ES-I3 (cell line): ENCODE measurements at regions not wholly inside any gene's neighbourhood (a gene's known extent, or its start where the extent isn't known, plus 50 kb on each side); places are given as distances from the start of the nearest gene placed in this dataset.

ENCODE experiments used
- H3K36me3 ChIP-seq: 2 replicates; pipeline ENCODE4 v1.6.1; 2013; ENCODE audit warnings: mild to moderate bottlenecking, low read length, control low read depth, moderate library complexity; ENCODE audit not compliant: insufficient read depth
- H3K4me1 ChIP-seq: 2 replicates; pipeline ENCODE4 v1.6.1; 2013; ENCODE audit warnings: mild to moderate bottlenecking, control low read depth, low read length; ENCODE audit not compliant: insufficient read depth
- H3K9ac ChIP-seq: 2 replicates; pipeline ENCODE4 v1.6.1; 2013; ENCODE audit warnings: low read depth, mild to moderate bottlenecking, low read length, moderate library complexity
- H3K9me3 ChIP-seq: 2 replicates; pipeline ENCODE4 v1.6.1; 2013; ENCODE audit warnings: mild to moderate bottlenecking, low read length, moderate library complexity; ENCODE audit not compliant: control insufficient read depth, insufficient read depth

DNA sequence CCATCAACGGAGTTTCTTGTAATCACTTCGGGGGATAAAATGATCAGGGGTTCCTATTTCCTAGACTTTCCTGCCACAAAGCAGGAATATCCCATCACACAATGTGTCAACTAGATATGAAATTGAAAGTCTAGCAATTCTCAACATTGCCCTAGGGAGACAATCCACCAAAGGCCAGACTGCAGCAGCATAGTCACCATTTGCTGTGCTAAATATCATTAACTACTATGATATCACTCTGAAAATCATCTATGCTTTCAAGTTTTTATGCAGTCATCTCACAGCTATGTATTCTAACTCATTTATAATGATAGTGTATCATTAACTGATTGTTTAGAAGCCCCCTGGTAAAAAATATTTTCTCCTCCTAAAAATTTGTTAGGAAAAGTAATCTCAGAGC, 342.6 kb upstream of the CDH6 start:
- peaks cover 4% of the 10 kb centered on the region; the same call in 1 of the 2 replicates for H3K4me1 ChIP-seq
- no peak overlapping the region for H3K9ac ChIP-seq
- H3K36me3 ChIP-seq, result no peaks in the 10 kb centered on the region
- H3K9me3 ChIP-seq, result no peaks in the 10 kb centered on the region

GRCh38 chr5:30849931-30850710, 343.4 kb upstream of the CDH6 start:
- Histone ChIP-seq H3K9ac (no peak overlapping the region), H3K36me3 (no peaks in the 10 kb centered on the region), H3K4me1 (peaks cover 7% of the 10 kb centered on the region; the same call in 1 of the 2 replicates), H3K9me3 (no peaks in the 10 kb centered on the region)

DNA sequence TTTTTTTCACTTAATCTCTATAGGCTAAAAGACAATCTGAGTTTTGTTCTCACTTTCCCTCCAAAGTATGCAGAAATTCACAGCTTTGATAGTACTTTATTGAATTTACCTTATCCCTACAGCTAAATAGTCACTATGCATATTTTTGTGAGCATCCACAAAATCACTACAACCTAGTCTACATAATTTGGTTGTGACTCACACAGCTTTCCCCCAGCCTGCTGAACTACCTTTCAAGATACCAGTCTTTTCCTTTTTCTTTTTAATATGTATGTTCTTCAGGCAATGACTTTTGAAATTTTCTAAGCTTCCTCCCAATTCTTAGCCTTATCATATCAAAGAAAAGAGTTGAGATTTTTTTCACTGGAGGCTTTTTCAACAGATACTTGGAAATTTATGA, 347.3 kb upstream of the CDH6 start:
- no peaks in the 10 kb centered on the region for H3K36me3 ChIP-seq
- no peaks in the 10 kb centered on the region for H3K9me3 ChIP-seq
- H3K4me1 ChIP-seq, result peaks cover 7% of the 10 kb centered on the region; the same call in 1 of the 2 replicates
- H3K9ac ChIP-seq, result no peak overlapping the region

- peaks cover 7% of the 10 kb centered on the region; the same call in 1 of the 2 replicates for H3K4me1 ChIP-seq
- no peak overlapping the region for H3K9ac ChIP-seq
- H3K36me3 ChIP-seq, result no peaks in the 10 kb centered on the region
- H3K9me3 ChIP-seq, result no peaks in the 10 kb centered on the region
These were observed 348.3 kb upstream of the CDH6 start for GRCh38 chr5:30845194-30845593.

DNA sequence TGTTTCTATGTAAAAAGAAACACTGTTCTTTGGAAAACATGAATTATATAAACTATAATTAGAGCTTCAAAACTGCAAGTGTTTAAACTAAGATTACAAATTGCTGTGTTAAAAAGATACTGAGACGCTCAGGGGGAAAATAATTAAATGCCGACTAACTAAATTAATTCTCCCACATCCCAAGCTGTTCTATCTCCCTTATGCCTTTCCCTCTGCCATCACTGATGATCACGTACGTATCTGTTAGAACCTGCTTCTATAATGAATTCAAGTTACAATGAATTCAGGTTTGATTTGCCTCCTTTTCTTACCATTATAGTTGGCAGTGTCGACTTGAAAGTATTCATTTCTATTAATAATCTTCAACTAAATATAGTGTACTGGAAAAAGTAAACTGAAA, 349.9 kb upstream of the CDH6 start:
- Histone ChIP-seq H3K9ac (no peak overlapping the region), H3K9me3 (no peaks in the 10 kb centered on the region), H3K4me1 (peaks cover 3% of the 10 kb centered on the region; the same call in 1 of the 2 replicates), H3K36me3 (no peaks in the 10 kb centered on the region)

DNA sequence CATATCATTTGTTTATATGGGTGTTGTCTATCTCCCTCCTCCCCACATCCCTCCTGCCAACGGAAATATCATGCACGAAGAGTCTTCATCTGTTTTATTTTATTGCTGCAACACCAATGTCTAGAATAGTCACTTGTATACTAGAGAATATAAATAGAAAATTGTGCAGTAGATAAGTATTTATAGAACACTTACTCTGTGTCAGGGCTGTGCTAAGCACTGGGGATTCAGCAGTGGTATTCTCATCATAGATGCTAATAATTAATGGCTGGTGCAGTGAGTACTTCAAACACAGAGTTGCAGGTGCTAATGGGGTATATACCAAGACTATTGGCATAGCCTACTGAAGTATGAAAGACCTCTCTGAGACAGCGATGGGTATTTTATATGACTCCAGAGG, 353.5 kb upstream of the CDH6 start:
- no peaks in the 10 kb centered on the region for H3K36me3 ChIP-seq
- no peaks in the 10 kb centered on the region for H3K9me3 ChIP-seq
- no peak overlapping the region for H3K9ac ChIP-seq
- H3K4me1 ChIP-seq, result no peaks in the 10 kb centered on the region; the same call in 1 of the 2 replicates

DNA sequence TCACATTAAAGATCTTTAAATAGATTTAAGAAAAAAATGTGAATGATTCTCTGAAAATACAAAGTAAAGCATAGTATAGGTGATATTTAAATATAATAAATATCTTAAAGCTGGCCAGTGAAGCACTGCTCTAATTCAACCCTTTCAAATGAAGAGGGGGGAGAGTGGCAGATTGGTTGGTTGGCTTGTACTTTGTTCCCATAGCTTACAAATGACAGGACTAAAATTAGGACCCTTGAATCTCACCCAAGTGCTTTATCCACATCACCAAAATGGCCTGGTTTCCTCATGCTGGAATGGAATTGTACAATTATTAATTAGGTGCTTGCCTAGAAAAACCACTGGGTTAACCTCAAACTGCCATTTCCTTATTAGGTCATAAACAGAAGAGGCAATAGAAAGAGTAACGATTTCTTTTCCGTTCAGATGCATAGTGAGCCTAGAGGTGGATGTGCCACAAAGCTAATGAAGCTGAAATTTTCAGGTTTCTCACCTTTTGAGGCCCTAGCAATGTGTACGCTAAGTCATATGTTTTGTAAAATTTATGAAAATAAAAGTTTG, 354.5 kb upstream of the CDH6 start:
- no peak overlapping the region for H3K9ac ChIP-seq
- H3K9me3 ChIP-seq, result no peaks in the 10 kb centered on the region
- no peaks in the 10 kb centered on the region for H3K4me1 ChIP-seq
- no peaks in the 10 kb centered on the region for H3K36me3 ChIP-seq

GRCh38 chr5:30832519-30832918, 361.0 kb upstream of the CDH6 start:
- Histone ChIP-seq H3K9ac (no peak overlapping the region), H3K4me1 (no peaks in the 10 kb centered on the region), H3K36me3 (no peaks in the 10 kb centered on the region), H3K9me3 (no peaks in the 10 kb centered on the region)

DNA sequence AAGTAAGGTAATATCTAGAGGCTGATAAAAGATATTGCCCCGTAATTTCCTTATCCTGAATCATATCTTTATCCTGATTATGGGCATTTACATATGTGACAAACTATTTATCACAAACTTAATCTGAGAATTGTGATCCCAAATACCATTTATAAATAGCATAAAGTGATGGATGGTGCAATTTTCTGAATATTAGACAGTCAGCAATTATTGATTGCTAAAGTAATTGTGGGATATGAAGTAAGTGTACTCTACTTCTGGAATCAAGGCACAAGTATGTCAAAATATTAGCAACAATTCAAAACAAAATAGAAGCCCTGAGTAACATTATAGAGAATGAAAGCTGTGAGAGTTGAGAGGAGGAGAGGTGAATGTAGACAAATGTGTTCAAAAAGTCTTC, 361.9 kb upstream of the CDH6 start:
- no peak overlapping the region for H3K9ac ChIP-seq
- no peaks in the 10 kb centered on the region for H3K9me3 ChIP-seq
- no peaks in the 10 kb centered on the region for H3K36me3 ChIP-seq
- H3K4me1 ChIP-seq, result no peaks in the 10 kb centered on the region

GRCh38 chr5:30831123-30831522, 362.4 kb upstream of the CDH6 start:
- Histone ChIP-seq H3K4me1 (no peaks in the 10 kb centered on the region), H3K9ac (no peak overlapping the region), H3K36me3 (no peaks in the 10 kb centered on the region), H3K9me3 (no peaks in the 10 kb centered on the region)

GRCh38 chr5:30811298-30811697, 382.2 kb upstream of the CDH6 start:
- Histone ChIP-seq H3K4me1 (no peaks in the 10 kb centered on the region), H3K9me3 (no peaks in the 10 kb centered on the region), H3K9ac (no peak overlapping the region), H3K36me3 (no peaks in the 10 kb centered on the region)

GRCh38 chr5:30809933-30810332, 383.6 kb upstream of the CDH6 start:
- H3K9me3 ChIP-seq, result no peaks in the 10 kb centered on the region

GRCh38 chr5:30808996-30809395, 384.5 kb upstream of the CDH6 start:
- Histone ChIP-seq H3K36me3 (no peaks in the 10 kb centered on the region), H3K9ac (no peak overlapping the region)

More at GRCh38 chr5:30809933-30810332, 383.6 kb upstream of the CDH6 start:
- no peaks in the 10 kb centered on the region for H3K36me3 ChIP-seq
- H3K4me1 ChIP-seq, result 0 out of 2 replicates have a peak, but pooled peaks cover 2% of the 10 kb centered on the region
- no peak overlapping the region for H3K9ac ChIP-seq

DNA sequence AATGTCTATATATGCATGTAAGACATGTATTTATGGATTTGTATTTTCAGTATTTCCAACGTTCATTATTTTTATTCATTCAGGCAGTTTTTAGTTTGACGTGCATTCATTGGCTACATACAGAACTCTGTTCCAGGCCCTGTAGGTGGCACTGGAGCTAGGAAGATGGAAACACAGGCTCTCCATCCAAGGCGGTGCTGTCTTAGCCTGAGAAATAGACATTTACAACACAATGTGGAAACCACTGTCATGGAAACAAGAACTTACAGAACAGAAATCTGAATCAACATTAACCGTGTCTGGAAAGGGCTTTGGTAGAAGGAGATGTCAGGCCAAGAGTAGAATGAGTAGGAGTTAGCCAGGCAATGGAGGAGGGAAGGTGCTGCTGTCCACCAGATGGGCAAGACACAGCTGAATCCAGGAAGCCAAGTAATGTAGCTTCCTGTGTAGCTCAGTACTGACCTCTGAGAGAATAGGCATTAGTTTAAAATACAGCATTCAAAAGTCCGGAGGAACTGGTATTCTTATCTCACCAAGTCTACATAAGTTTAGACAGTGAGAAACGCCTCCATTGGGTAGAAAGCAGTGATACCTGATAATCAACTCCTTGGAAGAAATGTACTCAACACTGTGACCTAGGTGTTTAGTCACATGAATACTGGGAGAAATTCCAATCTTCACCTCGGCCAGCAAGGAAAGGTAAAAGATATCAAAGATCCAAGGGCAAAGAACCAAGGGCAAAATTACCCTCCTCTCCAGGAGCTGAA, 388.6 kb upstream of the CDH6 start:
- no peaks in the 10 kb centered on the region for H3K9me3 ChIP-seq
- H3K9ac ChIP-seq, result no peak overlapping the region
- 0 out of 2 replicates have a peak, but pooled peaks cover 3% of the 10 kb centered on the region for H3K4me1 ChIP-seq
- no peaks in the 10 kb centered on the region for H3K36me3 ChIP-seq

More at GRCh38 chr5:30808996-30809395, 384.5 kb upstream of the CDH6 start:
- H3K9me3 ChIP-seq, result no peaks in the 10 kb centered on the region
- 0 out of 2 replicates have a peak, but pooled peaks cover 3% of the 10 kb centered on the region for H3K4me1 ChIP-seq
